K562 (cell line): ENCODE measurements at regions not wholly inside any gene's neighbourhood (a gene's known extent, or its start where the extent isn't known, plus 50 kb on each side); places are given as distances from the start of the nearest gene placed in this dataset.

Experiments
- CBX8 ChIP-seq: fragments of 200-600 bp; sonication (generic); IDR thresholded peaks from 2 replicates; pipeline ENCODE4 v1.6.1; 2012; ENCODE audit warnings: borderline replicate concordance, mixed run types, low read depth, mild to moderate bottlenecking, moderate library complexity, mixed read lengths, low read length, control low read depth, inconsistent platforms; ENCODE audit not compliant: poor library complexity, severe bottlenecking; ENCODE audit errors: extremely low read depth
- ETS2 ChIP-seq: IDR thresholded peaks from 2 replicates; pipeline ENCODE4 v1.6.1; 2016; ENCODE audit warnings: borderline replicate concordance, missing genetic modification characterization, mild to moderate bottlenecking, moderate library complexity, missing compliant biosample characterization; ENCODE audit not compliant: poor library complexity, severe bottlenecking
- ETV6 ChIP-seq, 3 experiments: fragments of 150-350 bp in 1 of 3; sonication (generic) in 1 of 3; formaldehyde crosslinking in 1 of 3; IDR thresholded peaks; 2 replicates each; pipeline versions ENCODE4 v1.6.1 to v1.8.0; 2014 to 2022; ENCODE audit warnings: borderline replicate concordance in 2 of 3, low read depth in 2 of 3, antibody characterized with exemption in 1 of 3, low read length in 1 of 3, mild to moderate bottlenecking in 1 of 3, missing genetic modification reagents in 1 of 3
- FOXA1 ChIP-seq: fragments of 450-650 bp; IDR thresholded peaks from 2 replicates; pipeline ENCODE4 v1.6.1; 2016; ENCODE audit warnings: mild to moderate bottlenecking, borderline replicate concordance
- POLR2A ChIP-seq: fragments of 450-650 bp; conservative IDR thresholded peaks from 2 replicates; pipeline ENCODE4 v1.6.1; 2016
- POLR3A ChIP-seq: IDR thresholded peaks from 2 replicates; pipeline ENCODE4 v1.6.1; 2011; ENCODE audit warnings: borderline replicate concordance, mild to moderate bottlenecking, moderate library complexity; ENCODE audit not compliant: insufficient read length, insufficient read depth; ENCODE audit errors: extremely low read depth
- RBM17 ChIP-seq: fragments of 200-400 bp; formaldehyde crosslinking; IDR thresholded peaks from 2 replicates; pipeline ENCODE4 v1.6.1; 2017; ENCODE audit warnings: low read depth, mild to moderate bottlenecking, low read length, borderline replicate concordance
- TBL1XR1 ChIP-seq, 2 experiments: IDR thresholded peaks; 2 replicates each; pipeline ENCODE4 v1.6.1; 2012; ENCODE audit warnings: improper control_type of control experiment in 2 of 2, low read length in 2 of 2, mild to moderate bottlenecking in 1 of 2
- THRAP3 ChIP-seq: fragments of 450-650 bp; IDR thresholded peaks from 2 replicates; pipeline ENCODE4 v1.6.1; 2016; ENCODE audit warnings: mild to moderate bottlenecking, inconsistent platforms, borderline replicate concordance
- ZNF764 ChIP-seq: fragments of 250-450 bp; sonication (Bioruptor Pico); IDR thresholded peaks from 2 replicates; pipeline ENCODE4 v1.4.0; 2020; ENCODE audit warnings: low read depth, mild to moderate bottlenecking, moderate library complexity
- TF ChIP-seq, protein P1 (sequence below), 2 experiments: IDR thresholded peaks in 1 of 2; conservative IDR thresholded peaks in 1 of 2; 2 replicates each; pipeline ENCODE4 v1.6.1; 2016; ENCODE audit warnings: low read depth in 2 of 2, mild to moderate bottlenecking in 1 of 2, missing compliant biosample characterization in 1 of 2, missing genetic modification characterization in 1 of 2, moderate library complexity in 1 of 2

DNA sequence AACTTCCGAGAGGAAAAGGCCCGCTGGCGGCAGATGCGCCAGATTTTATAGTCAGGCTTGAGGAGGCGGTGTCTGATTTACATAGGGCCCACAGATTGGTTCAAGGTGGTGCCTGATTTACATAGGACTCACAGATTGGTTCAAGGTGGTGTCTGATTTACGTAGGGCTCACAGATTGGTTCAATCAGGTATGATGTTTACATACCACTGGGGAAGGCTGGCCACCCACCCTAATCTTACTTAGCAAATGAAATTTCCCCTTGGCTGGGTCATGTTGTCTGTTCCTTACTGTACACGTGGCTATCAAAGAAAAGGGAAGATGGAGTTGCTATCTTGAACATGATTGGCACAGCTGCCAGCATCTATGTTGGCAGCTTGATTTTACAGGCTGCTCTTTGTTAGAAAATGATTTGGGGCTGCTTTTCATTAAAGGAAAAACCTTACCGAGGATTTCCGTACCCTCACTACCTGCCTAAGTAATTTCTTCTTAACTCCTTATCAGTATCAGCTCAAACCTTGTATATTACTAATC is 96.3 kb downstream of the SETD4 start (continued):
- TF ChIP-seq CBX8 (no peak), RBM17 (no peak), TBL1XR1 (IDR thresholded peaks at IDR 0.05; ENCODE audit: low read length in 2 of 2) (no peak), POLR2A (peak; percentile 74), THRAP3 (no peak), ETS2 (tag) (no peak), ETV6 (IDR thresholded peaks at IDR 0.05; ENCODE audit: borderline replicate concordance in 1 of 2, low read depth in 2 of 2, low read length in 1 of 2) (no peak), ETV6 (CRISPR knock-in tag; IDR thresholded peaks at IDR 0.05; ENCODE audit: borderline replicate concordance) (no peak), ZNF764 (CRISPR knock-in tag) (no peak), FOXA1 (no peak), POLR3A (no peak)
- TF ChIP-seq, protein P1, sequence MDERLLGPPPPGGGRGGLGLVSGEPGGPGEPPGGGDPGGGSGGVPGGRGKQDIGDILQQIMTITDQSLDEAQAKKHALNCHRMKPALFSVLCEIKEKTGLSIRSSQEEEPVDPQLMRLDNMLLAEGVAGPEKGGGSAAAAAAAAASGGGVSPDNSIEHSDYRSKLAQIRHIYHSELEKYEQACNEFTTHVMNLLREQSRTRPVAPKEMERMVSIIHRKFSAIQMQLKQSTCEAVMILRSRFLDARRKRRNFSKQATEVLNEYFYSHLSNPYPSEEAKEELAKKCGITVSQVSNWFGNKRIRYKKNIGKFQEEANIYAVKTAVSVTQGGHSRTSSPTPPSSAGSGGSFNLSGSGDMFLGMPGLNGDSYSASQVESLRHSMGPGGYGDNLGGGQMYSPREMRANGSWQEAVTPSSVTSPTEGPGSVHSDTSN (CRISPR knock-in tag; IDR thresholded peaks at IDR 0.05; ENCODE audit: low read depth), result no peak
- TF ChIP-seq, protein P1 (tag; conservative IDR thresholded peaks at IDR 0.05; ENCODE audit: low read depth), result peak; percentile 71
